HG02840 (cell line): ENCODE measurements at regions not wholly inside any gene's neighbourhood (a gene's known extent, or its start where the extent isn't known, plus 50 kb on each side); places are given as distances from the start of the nearest gene placed in this dataset.
"Not testable (repeated sequence)": the region's sequence is repeated elsewhere in the genome, so short reads cannot be mapped to it uniquely, and the experiment has no call there.

ENCODE experiments used
- ATAC-seq: cut with Tn5 transposase; IDR thresholded peaks from one replicate; pipeline ENCODE4 v1.9.1; 2021; ENCODE audit warnings: mild to moderate bottlenecking, moderate library complexity, moderate number of reproducible peaks; ENCODE audit not compliant: unreplicated experiment, low FRiP score

DNA sequence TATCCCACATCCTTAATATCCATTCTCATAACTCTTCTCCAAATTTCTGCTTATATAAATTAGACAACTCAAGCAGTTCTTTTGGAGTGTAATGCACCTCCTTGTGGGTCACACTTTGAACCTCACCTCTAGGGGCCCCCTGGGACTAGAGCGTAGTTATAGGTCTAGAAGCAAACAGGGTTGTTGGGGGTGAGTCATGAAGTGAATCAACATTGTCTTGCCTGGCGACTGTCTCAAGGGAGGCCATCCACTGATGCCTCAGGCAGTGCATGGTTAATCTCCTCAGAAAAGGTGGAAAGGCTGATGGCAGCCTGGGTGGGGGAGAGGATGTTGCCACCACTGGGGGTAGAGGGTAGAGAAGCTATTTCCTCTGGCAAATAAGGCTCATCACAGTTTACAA lies 129.1 kb downstream of the TNFRSF21 start:
- ATAC-seq = no peak

DNA sequence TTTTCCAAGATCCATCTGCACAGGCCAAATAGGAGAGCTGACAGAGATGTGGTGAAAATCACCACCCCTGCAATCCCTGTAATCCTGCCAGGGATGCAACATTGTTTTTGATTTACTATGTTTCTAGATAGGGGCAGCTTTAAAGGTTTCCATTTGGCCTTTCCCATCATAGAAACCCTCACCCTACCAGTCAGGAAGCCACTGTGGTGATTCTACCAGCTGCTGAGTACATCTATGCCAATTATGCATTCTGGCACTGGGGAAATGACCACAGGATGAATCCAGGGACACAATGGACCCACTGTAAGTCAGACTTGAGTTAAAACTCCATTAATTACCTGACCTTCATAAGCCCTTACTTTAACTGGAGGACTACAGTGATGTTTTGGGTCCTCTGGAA lies 130.4 kb downstream of the TNFRSF21 start:
- no peak for ATAC-seq

DNA sequence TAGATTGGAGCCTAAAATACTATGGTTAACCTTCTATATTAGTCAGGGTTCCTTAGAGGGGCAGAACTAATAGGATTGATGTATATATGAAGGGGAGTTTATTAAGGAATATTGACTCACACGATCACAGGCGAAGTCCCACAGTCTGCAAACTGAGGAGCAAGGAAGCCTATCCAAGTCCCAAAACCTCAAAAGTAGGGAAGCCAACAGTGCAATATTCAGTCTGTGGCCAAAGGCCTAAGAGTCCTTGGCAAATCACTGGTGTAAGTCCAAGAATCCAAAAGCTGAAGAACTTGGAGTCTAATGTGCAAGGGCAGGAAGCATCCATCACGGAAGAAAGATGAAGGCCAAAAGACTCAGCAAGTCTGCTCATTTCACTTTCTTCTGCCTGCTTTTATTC lies 133.5 kb upstream of the ADGRF1 start:
- ATAC-seq = no peak

DNA sequence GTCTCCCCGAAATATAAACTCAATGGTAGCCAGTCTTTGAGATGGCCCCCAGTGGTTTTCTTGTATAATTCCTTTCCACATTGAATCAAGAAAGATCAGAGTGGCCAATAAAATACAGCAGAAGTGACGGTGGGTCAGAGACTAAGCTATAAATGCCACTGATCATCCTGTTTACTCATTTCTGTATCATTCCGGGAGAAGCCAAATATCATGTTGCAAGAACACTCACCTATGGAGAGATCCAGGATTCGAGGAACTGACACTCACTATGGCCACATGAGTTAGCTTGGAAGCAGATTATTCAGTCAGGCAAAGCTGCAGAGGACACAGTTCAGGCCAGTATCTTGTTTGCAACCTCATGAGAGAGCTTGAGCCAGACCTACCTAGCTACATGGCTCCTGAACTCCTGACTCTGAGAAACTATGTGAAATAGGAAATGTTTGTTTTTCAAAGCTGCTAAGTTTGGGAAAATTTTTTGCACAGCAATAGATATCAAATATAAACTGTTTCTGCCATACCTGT lies 132.4 kb upstream of the ADGRF1 start:
- ATAC-seq = no peak

DNA sequence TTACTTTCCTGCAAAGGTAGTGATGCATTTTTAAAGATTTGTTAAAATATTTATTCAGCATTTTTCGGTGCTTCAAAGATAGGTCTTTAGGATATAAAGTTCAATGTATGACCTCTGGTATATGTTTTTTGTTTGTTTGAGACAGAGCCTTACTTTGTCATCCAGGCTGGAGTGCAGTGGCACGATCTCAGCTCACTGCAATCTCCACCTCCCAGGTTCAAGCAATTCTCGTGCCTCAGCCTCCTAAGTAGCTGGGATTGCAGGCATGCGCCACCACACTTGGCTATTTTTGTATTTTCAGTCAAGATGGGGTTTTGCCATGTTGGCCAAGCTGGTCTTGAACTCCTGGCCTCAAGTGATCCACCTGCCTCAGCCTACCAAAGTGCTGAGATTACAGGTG lies 131.9 kb upstream of the ADGRF1 start:
- ATAC-seq = not testable (repeated sequence)

GRCh38 chr6:47173145-47173544 lies 131.0 kb upstream of the ADGRF1 start:
- not testable (repeated sequence) for ATAC-seq

DNA sequence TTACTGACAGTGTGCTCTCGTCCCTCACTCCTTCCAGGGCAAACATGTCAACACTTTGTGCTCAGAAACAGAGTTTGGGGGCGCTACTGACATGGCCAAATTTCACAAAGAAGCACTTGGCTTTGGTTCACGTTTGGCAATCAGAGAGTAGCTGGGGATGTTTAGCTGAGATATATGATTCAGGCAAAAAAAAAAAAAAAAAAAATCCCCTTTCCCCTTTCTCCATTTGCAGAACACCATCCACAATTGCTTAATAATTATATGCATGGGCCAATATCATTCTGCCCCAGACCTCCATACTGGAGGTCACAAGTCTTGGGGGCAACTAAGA lies 128.4 kb upstream of the ADGRF1 start:
- ATAC-seq = no peak

DNA sequence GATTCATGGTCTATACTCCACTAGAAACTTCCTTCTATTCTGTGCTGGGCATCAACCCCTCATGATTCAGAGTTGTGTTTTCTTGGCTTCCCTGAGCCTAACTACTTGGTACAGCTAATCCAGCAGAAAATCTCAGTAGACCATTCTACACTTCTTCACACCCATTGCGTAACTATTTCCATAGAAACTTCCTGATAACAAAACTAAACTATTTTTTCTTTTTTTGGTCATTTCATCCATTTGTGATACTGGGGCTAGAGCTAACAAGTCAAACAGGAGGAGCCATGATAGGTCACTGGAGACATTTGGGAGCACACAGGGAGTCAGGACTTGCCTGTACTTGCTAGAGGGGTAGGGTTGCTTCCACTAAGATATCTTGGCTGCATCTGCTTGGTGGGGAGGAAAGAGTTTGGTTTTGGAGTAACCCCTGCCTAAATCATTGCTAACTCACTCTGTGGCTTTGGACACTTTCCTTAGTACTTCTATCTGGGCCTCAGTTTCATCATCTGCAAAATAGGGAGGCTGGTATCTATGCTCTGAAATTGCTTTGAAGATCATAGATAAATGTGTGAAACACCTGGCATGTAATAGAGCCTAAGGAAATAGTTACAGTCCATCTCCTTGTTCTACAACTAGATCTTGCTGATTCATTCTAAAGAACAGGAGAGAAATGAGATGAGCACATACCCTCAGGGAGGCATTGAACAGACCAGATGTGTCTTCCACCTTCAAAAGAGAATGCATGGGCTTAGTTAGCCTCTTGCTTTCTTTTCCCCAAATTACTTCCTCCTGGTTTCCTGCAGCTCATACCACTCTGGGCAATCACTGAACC lies 127.9 kb upstream of the ADGRF1 start:
- no peak for ATAC-seq

DNA sequence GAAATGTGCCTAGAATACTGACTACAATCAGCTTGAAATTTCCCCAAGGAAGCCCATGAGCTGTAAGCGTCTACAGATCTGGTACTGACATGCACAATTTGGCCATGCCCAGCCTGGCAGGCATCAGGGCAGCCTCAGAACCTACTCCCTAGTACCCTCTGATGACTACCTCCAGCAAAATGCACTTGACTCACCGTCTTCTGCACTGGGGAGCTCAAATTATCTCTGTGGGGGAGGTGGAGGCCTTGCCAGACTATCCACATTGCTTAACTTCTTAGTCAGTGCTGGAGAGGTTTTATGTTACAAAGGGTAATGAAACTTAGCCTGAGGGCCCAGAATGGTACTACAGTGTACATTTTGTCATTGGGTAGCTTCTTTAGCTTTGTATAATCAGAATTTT lies 126.0 kb upstream of the ADGRF1 start:
- ATAC-seq = no peak

DNA sequence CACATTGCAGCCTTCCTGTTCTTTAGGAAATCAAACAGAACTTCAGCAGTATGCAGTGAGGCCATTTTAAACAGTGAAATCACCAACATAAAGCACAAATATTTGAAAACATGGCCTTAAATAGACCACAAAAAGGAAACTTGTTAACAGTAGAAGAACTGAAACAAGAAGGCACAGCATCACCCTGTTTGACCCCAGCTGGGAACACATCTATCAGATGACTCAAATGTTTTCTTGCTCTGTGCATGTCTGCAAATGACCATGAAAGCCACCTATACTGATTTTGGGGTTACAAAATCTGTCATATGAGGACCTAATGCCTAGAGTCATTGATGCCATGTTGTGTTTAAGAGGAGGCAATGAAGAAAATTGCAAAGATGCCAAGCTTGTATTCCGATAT lies 123.8 kb upstream of the ADGRF1 start:
- ATAC-seq = peak; percentile 68

DNA sequence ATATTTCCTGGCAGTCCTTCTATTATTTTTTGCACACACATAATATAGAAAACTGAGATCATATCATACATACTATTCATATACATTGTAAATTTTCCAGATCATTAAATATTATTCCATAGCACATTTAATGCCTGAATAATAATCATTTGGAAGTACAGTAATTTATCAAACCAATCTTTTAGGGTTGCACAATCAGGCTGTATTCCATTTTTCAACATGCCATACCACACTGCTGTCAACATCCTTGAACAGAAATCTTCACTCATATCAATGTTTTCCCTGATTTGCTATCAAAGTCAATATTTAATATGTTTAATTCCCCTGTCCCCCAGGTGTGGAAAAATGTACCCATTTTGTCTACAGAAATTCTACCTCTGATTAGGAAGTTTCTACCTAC lies 122.7 kb upstream of the ADGRF1 start:
- ATAC-seq = no peak

GRCh38 chr6:47163536-47163935 lies 121.4 kb upstream of the ADGRF1 start:
- ATAC-seq = no peak

DNA sequence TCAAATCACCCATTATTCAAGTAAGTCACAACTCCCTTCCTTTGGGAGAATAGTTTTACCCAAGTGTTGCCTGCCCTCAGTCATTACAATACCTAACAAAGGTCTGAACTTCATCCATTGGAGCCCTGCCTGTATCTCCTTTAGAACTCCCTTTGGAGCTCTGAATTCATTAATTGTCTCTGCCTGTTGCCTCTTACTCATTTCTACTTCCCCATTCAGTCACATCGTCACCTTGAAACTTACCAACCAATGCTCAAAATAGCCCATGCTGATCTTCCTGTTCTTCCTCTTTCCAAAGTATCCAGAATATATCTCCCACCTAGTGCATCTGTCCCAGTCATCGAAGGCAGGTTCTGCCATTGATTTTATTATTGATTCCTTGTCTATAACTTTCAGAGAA lies 120.7 kb upstream of the ADGRF1 start:
- ATAC-seq = no peak

- no peak for ATAC-seq
Measured at GRCh38 chr6:47162231-47162630, 120.1 kb upstream of the ADGRF1 start.

- no peak for ATAC-seq
Measured at GRCh38 chr6:47161176-47161687, 119.1 kb upstream of the ADGRF1 start.

DNA sequence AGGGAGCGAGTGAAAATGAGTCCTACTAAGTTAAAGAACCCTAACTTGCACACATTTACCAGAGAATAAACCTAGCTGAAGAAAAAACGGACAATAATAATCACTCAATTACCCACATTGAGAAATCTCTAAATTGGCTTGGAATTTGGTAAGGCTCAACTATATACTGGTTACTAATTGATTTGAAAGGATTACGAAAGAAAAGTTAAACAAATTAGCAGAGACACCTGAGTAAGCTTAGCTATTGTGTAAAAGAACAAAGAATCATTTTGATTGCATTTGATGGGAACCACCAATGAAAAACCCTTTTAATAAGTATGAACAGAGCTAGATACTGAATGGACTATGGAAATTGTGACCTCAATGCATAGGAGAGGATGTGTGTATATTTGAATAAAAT lies 118.6 kb upstream of the ADGRF1 start:
- no peak for ATAC-seq

DNA sequence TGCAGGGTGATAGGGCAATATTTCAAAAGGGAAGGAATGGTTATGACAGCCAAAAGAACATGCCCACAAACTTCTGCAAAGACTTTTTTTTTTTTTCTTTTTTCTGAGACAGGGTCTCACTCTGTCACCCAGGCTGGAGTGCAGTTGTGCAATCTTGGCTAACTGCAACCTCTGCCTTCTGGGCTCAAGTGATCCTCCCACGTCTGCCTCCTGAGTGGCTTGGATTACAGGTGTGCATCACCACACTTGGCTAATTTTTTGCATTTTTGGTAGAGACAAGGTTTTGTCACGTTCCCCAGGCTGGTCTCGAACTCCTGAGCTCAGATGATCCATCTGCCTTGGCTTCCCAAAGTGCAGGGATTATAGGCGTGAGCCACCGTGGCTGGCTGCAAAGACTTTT lies 117.6 kb upstream of the ADGRF1 start:
- ATAC-seq = no peak

GRCh38 chr6:47157653-47158219 lies 115.6 kb upstream of the ADGRF1 start:
- no peak for ATAC-seq

GRCh38 chr6:47157063-47157462 lies 114.9 kb upstream of the ADGRF1 start:
- ATAC-seq = no peak

- no peak for ATAC-seq
Measured at GRCh38 chr6:47156196-47156595, 114.1 kb upstream of the ADGRF1 start.

- no peak for ATAC-seq
Measured at GRCh38 chr6:47153404-47153755, 111.2 kb upstream of the ADGRF1 start.
